ENCODE measurements at regions not wholly inside any gene's neighbourhood (a gene's known extent, or its start where the extent isn't known, plus 50 kb on each side); places are given as distances from the start of the nearest gene placed in this dataset.

DNA sequence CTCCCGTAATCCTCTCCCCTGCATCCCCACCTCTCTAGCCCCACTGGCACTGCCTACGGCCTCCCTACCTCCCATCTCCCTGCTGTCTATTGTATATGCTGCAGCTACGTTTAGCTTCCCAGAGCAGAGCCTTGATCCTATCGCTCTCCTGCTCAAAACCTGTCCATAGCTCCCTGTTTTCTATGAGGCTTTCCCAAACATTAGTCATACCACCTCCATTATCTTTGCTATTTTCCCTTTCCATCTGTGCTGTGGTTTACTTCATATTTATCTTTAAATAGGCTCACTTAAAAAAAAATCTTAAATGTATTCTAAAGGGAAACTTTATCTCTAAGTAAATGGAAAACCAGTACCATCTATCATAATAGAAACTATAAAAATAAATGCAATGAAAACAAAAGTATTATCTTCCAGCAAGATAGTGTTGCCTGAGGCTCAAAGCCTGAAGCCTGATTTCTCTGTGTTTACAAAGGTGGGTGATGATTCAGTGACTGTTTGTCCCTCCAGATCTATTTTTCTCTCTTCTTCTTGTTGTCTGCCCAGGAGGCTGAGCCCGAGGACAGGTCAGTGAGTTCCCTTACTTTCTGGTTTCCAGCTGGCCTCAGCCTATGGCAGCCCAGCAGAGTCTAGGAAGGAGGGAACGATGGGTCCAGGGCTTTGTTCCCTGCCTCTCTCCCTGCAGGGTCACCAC lies 397.1 kb upstream of the CFAP20DC start:
- DNase-seq (ENCODE audit: low read depth, low spot score), result no peak
- H3K4me2 ChIP-seq (ENCODE audit: control insufficient read depth, insufficient read depth), result no peak overlapping the region
- H3K79me2 ChIP-seq (ENCODE audit: control insufficient read depth, insufficient read depth, low read length), result no peaks in the 10 kb centered on the region
- CTCF ChIA-PET, result interaction anchor here (1.2 to 1.6 kb wide), 3 partner anchors 9 to 129 kb away, joined by 3 to 5 read pairs (median 5); no protein-coding TSS in a partner anchor
- no peak for TF ChIP-seq NR2C1 (IDR thresholded peaks at IDR 0.05)
- TF ChIP-seq IKZF1 (conservative IDR thresholded peaks at IDR 0.05), result no peak
- TF ChIP-seq ATF7 (IDR thresholded peaks at IDR 0.05; ENCODE audit: low read depth), result no peak
- no peak for TF ChIP-seq CBFB (IDR thresholded peaks at IDR 0.05; ENCODE audit: low read depth)
- no peak for TF ChIP-seq ZZZ3 (IDR thresholded peaks at IDR 0.05; ENCODE audit: control insufficient read depth, insufficient read length, low read depth)
- no peak for TF ChIP-seq LARP7 (IDR thresholded peaks at IDR 0.05)
- TF ChIP-seq POLR2AphosphoS2 (IDR thresholded peaks at IDR 0.05; ENCODE audit: low read depth, low read length), result no peak
- TF ChIP-seq RAD51 (IDR thresholded peaks at IDR 0.05), result no peak
- TF ChIP-seq, protein P1, sequence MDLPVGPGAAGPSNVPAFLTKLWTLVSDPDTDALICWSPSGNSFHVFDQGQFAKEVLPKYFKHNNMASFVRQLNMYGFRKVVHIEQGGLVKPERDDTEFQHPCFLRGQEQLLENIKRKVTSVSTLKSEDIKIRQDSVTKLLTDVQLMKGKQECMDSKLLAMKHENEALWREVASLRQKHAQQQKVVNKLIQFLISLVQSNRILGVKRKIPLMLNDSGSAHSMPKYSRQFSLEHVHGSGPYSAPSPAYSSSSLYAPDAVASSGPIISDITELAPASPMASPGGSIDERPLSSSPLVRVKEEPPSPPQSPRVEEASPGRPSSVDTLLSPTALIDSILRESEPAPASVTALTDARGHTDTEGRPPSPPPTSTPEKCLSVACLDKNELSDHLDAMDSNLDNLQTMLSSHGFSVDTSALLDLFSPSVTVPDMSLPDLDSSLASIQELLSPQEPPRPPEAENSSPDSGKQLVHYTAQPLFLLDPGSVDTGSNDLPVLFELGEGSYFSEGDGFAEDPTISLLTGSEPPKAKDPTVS (IDR thresholded peaks at IDR 0.05; ENCODE audit: low read depth, low read length), result no peak
- TF ChIP-seq EP300 (IDR thresholded peaks at IDR 0.05; ENCODE audit: borderline replicate concordance in 1 of 2, control insufficient read depth in 1 of 2, low read depth in 2 of 2, low read length in 2 of 2), result no peak
- no peak for TF ChIP-seq RCOR1 (conservative IDR thresholded peaks at IDR 0.05; ENCODE audit: low read depth, low read length)
- TF ChIP-seq, protein P2, sequence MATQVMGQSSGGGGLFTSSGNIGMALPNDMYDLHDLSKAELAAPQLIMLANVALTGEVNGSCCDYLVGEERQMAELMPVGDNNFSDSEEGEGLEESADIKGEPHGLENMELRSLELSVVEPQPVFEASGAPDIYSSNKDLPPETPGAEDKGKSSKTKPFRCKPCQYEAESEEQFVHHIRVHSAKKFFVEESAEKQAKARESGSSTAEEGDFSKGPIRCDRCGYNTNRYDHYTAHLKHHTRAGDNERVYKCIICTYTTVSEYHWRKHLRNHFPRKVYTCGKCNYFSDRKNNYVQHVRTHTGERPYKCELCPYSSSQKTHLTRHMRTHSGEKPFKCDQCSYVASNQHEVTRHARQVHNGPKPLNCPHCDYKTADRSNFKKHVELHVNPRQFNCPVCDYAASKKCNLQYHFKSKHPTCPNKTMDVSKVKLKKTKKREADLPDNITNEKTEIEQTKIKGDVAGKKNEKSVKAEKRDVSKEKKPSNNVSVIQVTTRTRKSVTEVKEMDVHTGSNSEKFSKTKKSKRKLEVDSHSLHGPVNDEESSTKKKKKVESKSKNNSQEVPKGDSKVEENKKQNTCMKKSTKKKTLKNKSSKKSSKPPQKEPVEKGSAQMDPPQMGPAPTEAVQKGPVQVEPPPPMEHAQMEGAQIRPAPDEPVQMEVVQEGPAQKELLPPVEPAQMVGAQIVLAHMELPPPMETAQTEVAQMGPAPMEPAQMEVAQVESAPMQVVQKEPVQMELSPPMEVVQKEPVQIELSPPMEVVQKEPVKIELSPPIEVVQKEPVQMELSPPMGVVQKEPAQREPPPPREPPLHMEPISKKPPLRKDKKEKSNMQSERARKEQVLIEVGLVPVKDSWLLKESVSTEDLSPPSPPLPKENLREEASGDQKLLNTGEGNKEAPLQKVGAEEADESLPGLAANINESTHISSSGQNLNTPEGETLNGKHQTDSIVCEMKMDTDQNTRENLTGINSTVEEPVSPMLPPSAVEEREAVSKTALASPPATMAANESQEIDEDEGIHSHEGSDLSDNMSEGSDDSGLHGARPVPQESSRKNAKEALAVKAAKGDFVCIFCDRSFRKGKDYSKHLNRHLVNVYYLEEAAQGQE (IDR thresholded peaks at IDR 0.05; ENCODE audit: low read depth, low read length), result no peak
- no peak for TF ChIP-seq SUPT20H (IDR thresholded peaks at IDR 0.05; ENCODE audit: borderline replicate concordance, control insufficient read depth, low read depth, low read length)
- TF ChIP-seq, protein P3, sequence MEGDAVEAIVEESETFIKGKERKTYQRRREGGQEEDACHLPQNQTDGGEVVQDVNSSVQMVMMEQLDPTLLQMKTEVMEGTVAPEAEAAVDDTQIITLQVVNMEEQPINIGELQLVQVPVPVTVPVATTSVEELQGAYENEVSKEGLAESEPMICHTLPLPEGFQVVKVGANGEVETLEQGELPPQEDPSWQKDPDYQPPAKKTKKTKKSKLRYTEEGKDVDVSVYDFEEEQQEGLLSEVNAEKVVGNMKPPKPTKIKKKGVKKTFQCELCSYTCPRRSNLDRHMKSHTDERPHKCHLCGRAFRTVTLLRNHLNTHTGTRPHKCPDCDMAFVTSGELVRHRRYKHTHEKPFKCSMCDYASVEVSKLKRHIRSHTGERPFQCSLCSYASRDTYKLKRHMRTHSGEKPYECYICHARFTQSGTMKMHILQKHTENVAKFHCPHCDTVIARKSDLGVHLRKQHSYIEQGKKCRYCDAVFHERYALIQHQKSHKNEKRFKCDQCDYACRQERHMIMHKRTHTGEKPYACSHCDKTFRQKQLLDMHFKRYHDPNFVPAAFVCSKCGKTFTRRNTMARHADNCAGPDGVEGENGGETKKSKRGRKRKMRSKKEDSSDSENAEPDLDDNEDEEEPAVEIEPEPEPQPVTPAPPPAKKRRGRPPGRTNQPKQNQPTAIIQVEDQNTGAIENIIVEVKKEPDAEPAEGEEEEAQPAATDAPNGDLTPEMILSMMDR (IDR thresholded peaks at IDR 0.05 in 2 of 3, conservative IDR thresholded peaks at IDR 0.05 in 1 of 3; ENCODE audit: control insufficient read depth in 2 of 3, extremely low read depth in 1 of 3, insufficient read depth in 1 of 3, low read depth in 3 of 3, low read length in 3 of 3), result no peak
- no peak for ATAC-seq
- no peak overlapping the region for H2AFZ ChIP-seq (ENCODE audit: control insufficient read depth, low read depth, low read length)
- 83% methylated on average over 6 of the region's 6 CpGs for WGBS (ENCODE audit: insufficient coverage, insufficient replicate concordance, low lambda C conversion rate, missing lambda C conversion rate)
- H3K4me3 ChIP-seq, result no peak overlapping the region
- SMC1A ChIA-PET (ENCODE audit: uncharacterized antibody, unreplicated experiment), result interaction anchor here (0.5 to 5.7 kb wide), 12 partner anchors 10 to 211 kb away, joined by 3 to 35 read pairs (median 4); no protein-coding TSS in a partner anchor
- H3K27me3 ChIP-seq (replicated peaks in 1 of 2; ENCODE audit: control insufficient read depth in 2 of 2, insufficient read depth in 2 of 2, low read length in 1 of 2), result no peaks in the 10 kb centered on the region
- peaks cover 1% of the 10 kb centered on the region; the same call in 2 of the 3 replicates for H3K9me3 ChIP-seq (replicated peaks; ENCODE audit: control insufficient read depth, insufficient read depth, low read length)
- POLR2A ChIA-PET, result interaction anchor here (0.6 to 1.3 kb wide), 3 partner anchors 10 to 61 kb away, joined by 3 read pairs; no protein-coding TSS in a partner anchor
- no peaks in the 10 kb centered on the region for H3K36me3 ChIP-seq (ENCODE audit: control insufficient read depth in 2 of 2, insufficient read depth in 2 of 2, low read length in 1 of 2)
- H3K27ac ChIP-seq (ENCODE audit: control insufficient read depth, insufficient read depth), result no peak overlapping the region
- FAIRE-seq, result no peak
- in situ Hi-C loops (cut with MboI), result no loop called here
- no TSS peak for BruUV-seq (replicated peaks)
- no peaks in the 10 kb centered on the region for H4K20me1 ChIP-seq (ENCODE audit: control insufficient read depth, insufficient read depth)
- intact Hi-C loops (cut with micrococcal nuclease; ENCODE audit: unreplicated experiment), result no loop called here
- peaks cover 32% of the 10 kb centered on the region for H3K4me1 ChIP-seq (ENCODE audit: control insufficient read depth, insufficient read depth, low read length)
- RAD21 ChIA-PET (ENCODE audit: unreplicated experiment), result interaction anchor here (1.3 to 4.9 kb wide), 4 partner anchors 10 to 201 kb away, joined by 4 to 40 read pairs (median 20); no protein-coding TSS in a partner anchor
- H3K9ac ChIP-seq (ENCODE audit: control insufficient read depth, insufficient read depth, low read length), result no peak overlapping the region
